ENCODE measurements at regions not wholly inside any gene's neighbourhood (a gene's known extent, or its start where the extent isn't known, plus 50 kb on each side); places are given as distances from the start of the nearest gene placed in this dataset.
"Not testable (repeated sequence)": the region's sequence is repeated elsewhere in the genome, so short reads cannot be mapped to it uniquely, and the experiment has no call there.

DNA sequence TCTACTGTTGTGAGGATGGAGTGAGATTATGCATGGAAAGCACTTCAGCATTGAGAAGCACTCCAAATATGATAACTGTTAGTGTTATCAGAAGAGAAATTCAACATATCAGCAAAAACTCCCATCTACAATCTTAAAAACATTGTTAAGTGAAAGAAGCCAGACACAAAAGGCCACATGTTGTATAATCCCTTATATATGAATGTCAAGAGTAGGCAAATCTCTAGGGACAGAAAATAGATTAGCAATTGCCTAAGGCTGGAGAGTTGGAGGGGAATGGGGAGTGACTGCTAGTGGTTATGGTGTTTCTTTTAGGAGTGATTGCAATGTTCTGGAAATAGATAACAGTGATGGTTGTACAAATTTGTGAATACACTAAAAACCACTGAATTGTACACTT lies 122.5 kb upstream of the LNX1 start:
- DNase-seq (ENCODE audit: low spot score): no peak

DNA sequence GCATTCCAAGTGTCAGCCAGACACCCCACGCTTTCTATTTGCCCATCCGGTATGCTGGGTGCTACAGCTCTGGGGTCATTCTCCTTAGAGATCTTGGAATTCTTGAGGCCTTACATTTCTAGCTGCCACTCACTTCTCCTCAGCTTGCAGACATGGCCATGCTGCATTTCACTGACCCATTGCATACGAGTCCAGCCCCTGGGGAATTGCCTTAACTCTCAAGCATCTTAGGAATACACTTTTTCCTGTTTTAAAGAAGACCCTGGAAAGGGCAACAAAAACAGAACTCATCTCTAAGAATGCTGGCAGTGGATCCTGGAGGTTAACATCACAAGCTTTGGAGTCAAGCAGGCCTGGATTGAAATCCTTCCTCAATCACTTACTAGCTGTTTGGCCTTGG lies 122.0 kb upstream of the LNX1 start:
- DNase-seq (ENCODE audit: low spot score): no peak

DNA sequence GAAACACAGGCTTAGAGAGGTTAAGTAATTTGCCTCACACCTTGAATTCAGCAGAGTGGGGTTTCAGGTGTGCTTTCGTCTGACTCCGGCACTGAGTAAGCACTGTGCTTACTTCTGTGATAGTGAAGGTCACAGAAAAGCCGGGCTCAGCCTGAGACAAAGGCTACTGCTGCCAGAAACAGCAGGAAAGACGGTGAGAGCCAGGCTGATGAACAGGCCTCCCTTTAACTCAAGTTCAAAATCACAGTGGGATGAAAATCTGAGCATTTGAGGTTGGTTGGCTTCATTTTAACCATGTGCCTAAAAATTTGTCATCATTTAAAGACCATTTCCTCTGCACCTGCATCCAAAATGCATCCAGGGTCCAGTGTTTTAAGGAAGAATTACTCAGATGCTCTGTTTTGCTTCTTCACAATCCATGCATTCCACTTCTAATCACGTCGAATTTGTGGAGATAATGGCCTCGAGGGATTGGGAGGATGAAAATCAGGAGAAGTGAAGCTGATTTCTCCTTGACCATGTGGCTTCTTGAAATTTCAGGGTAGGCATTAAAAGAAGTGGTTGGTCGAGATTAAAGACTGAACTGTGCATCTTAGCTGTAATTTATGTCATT lies 121.2 kb upstream of the LNX1 start:
- DNase-seq (ENCODE audit: low spot score): no peak

DNA sequence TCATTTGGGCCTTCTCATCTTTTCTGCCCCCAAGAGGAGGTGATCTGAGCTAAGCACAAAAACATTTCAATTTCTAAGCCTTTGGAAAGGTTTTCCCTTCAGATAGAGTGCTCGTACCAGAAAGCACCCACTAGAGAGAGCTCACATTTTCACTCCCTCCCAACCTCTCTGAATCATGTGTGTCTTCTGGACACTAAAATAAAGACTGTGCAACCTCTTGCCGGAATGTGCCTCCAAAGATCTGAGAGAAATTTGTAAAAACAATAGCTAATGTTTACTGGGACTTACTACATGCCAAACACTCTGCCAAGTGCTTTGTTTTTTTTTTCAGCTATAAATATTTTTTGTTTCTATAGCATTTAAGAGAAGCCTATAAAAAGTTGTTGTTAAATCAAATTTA lies 120.6 kb upstream of the LNX1 start:
- DNase-seq (ENCODE audit: low spot score): no peak

DNA sequence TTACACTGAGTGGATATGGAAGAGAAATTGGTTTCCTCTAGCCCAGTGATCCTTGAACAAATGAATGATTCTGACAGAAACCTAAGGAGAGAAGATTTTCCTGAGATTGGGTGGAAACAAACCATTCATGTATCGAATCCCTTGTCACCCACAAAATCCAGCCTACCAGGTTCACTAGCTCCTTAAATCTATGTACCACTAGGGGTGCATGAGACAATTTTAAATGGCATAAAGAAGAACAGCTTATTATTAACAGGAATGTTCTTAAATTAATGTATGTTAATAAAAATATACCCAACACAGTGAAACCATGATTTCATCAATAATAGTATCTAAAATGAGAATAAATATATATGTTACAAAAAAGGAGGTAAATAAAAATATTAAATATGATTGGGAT lies 118.4 kb upstream of the LNX1 start:
- no peak for DNase-seq (ENCODE audit: low spot score)

DNA sequence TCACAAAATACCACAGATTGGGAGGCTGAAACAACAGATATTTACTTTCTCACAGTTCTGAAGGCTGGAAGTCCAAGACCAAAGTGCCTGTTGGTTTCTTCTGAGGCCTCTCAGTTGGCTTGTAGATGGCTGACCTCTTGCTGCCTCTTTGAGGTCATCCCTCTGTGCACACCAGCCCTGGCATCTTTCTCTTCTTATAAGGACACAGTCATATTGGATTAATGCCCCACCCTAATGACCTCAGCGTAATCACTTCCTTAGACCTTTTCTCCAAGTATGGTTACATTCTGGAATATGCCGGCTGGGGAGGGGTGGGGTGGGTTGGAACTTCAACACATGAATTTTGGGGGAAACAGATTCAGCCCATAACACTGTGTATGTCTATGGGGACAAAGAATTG lies 116.2 kb upstream of the LNX1 start:
- DNase-seq (ENCODE audit: low spot score): no peak

DNA sequence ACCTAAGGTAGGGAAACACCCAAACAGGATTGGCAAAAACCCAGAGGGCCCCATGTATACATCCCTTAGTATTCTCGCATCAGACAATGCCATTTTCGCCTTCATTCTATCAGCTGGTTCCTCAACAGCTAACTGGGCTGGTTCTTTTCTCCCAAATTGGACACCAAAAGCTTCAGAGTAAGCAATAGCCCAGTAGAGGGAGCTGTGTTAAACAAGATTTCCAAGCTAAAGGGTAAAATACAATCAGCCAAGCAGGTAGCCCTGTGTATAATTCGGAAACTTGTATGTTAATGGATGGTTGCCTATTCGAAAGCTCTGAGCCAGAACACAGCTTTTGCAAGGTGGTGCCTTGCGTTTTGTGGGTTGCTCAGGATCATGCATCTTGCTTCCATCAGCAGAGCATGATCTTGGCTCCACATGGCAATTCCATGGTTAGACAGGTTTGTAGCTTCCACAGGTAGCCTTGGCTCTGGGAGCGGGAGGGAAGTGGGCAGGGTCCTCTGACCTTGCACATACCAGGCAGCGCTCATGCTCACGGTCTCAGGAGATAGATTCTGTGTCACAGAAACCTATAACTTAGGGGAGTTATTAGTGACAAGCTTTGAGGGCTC lies 115.2 kb upstream of the LNX1 start:
- peak; percentile 42 for DNase-seq (ENCODE audit: low spot score)

DNA sequence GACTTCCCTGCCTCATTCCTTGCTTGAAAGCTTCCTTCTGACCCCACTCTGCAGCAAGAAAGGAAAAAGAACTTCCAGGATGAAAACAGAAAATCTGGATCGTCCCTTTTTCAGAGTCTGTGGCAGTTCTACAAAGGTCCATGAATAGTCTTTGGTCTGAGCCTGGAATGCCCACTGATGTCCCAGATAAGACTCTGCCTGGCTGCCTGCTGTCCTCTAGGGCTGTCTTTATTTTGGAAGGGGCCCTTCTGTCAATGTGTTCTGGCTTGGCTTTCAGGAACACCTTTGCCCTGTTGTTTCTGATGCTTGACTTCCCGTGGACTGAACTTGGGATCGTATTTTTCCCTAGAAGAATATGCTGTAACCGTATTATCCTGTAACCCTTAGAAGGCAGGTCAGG lies 114.7 kb upstream of the LNX1 start:
- DNase-seq (ENCODE audit: low spot score): no peak

DNA sequence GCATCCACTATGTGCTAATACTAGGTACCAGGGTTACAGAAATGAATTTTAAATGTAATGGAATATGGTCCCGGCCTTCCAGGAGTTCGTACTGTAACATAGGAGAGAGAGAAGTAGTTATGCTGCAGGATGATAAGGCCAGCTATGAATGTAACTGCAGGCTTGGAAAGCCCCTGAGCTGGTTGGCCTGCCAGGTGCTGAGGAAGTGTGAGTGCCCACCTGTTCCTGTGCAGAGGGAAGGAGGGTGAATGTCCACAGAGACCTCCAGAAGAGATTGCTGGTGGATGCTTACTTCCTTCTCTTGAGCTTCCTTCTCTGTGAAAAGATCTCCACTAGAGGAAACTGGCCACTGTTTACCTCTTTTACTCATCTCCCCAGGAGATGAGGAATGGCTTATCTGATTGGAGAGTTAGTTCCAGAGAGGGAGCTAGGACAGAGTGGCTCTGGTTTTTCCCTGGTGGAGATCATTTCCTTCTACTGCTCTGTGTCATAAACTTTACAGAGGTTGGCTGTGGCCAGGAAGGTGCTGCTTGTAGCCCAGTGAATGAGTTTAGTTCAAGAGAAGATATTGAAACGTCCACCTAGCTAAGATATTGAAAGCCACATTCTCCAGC lies 114.0 kb upstream of the LNX1 start:
- no peak for DNase-seq (ENCODE audit: low spot score)

DNA sequence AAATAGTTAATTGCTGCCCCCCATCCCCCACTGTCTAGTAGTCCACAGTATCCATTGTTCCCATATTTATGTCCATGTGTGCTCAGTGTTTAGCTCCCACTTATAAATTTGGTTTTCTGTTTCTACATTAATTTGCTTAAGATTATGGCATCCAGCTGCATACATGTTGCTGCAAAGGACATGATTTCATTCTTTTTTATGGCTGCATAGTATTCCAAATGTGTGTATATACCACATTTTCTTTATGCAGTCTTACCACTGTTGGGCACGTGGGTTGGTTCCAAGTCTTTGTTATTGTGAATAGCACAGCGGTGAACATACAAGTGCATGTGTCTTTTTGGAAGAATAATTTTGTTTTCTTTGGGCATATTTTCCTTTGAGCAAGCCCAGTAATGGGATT lies 113.0 kb upstream of the LNX1 start:
- DNase-seq (ENCODE audit: low spot score): no peak

DNA sequence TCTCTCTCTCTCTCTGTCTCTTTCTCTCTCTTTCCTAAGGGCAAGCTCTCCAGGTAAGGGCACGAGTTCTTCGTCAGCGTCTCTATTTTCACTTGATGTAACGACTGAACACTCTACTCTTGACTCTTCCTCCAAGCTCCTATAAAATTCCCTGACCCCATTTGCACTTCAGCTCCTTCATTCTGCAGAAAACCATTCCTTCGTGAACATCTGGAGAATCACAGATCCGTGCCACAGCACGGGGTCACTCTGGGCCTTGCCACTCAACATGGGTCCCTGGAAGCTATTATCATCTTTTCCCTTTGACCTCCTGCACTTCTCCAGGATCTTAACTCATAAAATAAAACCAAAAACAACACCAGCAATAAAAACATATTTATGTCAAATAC lies 112.0 kb upstream of the LNX1 start:
- DNase-seq (ENCODE audit: low spot score): no peak

DNA sequence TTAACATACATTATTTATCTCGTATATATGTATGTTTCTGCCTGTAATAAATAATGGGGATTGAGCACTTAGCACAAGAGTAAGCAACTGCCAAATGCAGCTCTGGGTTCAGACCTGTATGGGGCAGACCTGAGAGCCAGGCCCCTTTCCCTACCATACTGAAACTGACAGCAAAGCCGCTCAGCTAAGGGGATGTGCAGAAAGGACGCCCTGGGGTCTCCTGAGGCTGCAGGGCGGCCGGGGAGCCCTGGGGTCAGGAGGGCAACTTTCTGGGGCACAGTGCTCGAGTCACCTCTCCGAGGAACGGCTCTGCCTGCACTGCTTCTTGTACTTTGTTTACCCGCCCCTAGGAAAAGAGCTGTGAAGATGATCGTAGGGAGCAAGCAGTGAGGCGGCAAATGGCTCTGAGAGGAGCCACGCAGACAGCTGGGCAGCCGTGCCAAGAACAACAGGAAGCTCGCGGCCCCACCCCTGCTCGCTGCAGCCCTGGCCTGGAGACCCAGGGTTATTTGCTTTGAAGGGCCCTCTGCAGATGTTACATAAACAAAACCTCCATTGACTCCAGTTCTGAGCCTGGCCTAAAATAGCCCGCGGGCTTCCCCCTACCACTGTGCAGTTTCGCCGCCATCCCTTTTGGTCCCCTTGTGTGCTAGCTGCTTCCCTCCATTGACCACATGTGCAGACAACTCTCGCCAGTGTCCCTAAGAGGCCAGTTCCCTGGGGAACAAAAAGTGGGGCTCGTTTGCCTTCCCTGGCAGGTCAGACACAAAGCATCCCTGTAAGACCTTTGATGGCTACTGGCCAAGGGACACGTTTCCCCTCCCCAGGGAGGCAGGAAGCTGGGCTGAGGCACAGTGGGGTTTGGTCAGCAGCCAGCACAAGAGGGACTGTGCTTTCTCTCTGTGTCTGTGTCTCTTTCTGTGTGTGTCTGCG lies 111.3 kb upstream of the LNX1 start:
- DNase-seq (ENCODE audit: low spot score): peak; percentile 63

DNA sequence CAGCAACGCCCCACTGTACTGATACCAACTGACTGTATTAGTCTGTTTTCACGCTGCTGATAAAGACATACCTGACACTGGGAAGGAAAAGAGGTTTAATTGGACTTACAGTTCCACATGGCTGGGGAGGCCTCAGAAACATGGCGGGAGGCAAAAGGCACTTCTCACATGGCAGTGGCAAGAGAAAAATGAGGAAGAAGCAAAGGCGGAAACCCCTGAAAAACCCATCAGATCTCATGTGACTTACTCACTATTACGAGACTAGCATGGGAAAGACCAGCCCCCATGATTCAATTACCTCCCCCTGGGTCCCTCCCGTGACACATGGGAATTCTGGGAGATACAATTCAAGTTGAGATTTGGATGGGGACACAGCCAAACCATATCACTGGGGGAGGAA lies 110.0 kb upstream of the LNX1 start:
- DNase-seq (ENCODE audit: low spot score): not testable (repeated sequence)

DNA sequence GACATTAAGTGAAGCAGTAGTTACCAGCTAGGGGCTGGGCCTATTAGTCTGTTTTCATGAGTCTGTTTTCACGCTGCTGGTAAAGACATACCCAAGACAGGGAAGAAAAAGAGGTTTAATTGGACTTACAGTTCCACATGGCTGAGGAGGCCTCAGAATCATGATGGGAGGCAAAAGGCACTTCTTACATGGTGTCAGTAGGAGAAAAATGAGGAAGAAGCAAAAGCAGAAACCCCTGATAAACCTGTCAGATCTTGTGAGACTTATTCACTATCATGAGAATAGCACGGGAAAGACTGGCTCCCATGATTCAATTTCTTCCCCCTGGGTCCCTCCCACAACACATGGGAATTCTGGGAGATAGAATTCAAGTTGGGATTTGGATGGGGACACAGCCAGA lies 108.0 kb upstream of the LNX1 start:
- not testable (repeated sequence) for DNase-seq (ENCODE audit: low spot score)

DNA sequence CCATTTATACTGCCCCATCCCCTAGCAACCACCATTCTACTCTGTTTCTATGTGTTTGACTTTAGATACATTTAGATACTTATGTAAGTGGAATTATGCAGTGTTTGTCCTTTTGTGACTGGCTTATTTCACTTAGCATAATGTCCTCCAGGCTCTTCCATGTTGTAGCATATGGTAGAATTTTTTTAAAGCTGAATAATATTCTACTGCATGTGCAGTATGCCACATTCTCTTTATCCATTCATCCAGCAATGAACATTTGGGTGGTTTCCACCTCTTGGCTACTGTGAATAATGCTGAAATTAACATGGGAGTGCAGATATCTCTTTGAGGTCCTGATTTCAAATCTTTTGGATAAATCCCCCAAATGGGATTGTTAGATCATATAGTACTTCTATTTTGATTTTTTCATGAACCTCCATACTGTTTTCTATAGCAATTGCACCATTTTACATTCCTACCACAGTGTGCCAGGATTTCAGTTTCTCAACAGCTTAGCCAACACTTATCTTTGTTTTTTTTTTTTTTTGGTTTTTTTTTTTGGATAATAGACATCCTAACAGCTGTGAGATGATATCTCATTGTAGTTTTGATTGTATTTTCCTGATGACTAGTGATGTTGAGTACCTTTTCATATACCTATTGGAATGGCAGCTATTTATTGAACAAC lies 105.9 kb upstream of the LNX1 start:
- DNase-seq (ENCODE audit: low spot score): no peak

DNA sequence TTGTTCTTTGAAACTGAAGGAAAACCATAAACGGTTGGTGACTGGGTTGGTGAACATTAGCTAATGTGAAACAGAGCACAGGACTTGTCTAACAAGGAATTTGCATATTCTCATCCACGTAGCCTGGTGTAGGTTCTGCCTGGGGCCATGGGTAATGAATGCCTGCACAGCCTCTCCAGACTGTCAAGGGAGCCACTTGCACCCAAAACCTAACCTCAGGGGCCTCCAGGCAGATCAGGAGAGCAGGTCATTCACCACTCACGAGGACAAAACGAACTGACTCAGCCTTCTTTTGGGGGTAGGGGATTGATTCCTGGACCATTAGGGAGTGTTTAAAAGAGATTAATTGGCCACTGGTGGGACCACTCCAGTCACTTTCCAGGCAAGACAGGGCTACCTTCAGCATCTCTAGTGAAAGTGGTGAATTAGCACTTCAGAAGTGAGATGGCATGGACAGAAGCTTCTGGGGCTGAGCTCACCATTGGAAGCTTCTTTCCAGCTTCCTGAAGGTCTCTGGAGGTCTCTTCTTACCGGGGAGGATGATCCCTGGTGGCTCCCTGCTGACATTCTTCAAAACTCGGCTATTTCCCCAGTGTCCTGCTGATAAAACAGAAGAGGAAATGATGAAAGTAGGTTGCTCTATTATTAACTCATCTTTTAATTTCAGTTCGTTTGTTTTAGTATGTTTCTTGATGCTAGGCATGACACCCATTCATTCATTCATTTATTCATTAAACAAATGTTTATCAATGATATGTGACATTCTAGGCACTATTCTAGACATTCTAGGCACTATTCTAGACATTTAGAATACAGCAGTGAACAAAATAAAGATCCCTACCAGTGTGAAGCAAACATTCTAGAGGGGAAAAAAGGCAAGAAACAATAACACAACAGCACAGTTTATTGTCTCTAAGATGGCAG lies 104.5 kb upstream of the LNX1 start:
- DNase-seq (ENCODE audit: low spot score): no peak

DNA sequence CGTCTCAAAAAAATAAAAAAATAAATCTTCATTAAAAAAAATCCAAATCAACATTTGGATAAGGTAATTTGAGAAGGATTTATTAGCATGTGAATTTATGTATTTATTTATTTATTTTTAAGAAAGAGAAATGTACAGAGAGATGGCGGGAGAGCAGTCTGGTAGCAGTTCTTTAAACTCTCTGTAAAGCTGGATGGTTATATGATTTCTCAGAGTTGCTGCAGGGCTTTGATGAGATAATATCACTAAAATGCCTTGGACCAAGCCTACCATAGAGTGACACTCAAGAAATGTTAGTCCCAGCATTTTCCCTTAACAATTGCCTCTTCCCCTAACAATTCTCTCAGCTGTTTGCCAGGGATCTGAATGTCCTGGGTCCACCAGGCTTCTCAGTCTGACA lies 103.4 kb upstream of the LNX1 start:
- DNase-seq (ENCODE audit: low spot score): no peak

DNA sequence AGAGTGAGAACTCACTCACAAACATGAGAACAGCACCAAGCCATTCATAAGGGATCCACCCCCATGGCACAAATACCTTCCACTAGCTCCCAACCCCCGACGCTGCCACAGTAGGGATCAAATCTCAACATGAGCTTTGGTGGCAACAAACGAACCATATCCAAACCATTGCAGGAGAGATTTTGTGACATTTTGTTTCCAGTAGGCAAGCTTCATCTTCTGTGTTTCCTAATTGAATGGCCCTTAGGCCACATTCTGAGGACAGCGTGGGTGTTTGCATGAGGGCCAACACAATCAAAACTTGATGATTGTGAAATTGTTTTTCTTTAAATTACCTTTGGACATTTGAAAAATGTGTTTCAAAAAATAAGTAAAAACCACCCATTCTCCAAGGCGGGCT lies 102.6 kb upstream of the LNX1 start:
- DNase-seq (ENCODE audit: low spot score): no peak

DNA sequence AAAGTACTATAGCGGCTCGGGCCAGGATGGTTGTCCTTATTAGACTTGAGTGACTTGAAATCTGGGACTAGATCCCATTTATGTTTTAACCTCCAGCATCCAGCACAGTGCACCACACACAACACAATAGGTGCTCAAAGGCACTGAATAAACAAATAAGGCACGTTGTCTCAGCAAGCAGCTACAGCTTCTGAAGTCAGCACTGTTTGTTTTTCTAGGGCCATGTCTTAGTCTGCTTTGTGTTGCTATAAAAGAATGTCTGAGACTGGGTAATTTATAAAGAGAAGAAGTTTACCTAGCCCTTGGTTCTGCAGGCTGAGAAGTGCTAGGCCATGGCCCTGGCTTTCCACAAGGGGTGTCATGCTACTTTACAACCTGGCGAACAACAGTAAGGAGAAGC lies 102.1 kb upstream of the LNX1 start:
- no peak for DNase-seq (ENCODE audit: low spot score)

DNA sequence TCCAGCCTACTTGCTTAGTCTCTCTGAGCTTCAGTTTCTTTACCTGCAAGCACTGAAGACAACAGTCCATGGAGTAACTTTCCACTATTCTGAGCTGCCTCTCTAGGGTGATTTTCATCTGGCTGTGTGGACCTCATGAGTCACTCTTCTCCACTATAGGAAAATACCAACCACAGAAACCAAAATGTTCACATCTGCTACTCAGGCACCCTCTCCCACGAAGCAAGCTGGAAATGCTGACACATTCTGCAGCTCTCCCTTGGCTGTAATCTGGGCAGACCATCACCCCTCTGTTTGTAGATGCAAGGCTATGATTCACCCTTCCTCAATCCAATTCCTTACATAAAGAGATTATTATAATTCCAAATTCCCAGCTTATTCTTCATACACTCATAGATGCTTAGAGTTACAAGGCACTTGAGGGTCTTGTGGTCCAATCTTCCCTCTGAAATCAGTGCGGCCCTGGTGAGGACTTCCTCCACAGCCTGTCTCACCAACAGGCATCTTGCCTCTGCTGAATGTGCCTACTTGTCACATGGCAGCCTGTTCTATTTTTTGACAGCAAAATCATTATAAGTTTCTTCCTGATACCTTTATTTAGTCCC lies 97.0 kb upstream of the LNX1 start:
- DNase-seq (ENCODE audit: low spot score): peak; percentile 55

DNA sequence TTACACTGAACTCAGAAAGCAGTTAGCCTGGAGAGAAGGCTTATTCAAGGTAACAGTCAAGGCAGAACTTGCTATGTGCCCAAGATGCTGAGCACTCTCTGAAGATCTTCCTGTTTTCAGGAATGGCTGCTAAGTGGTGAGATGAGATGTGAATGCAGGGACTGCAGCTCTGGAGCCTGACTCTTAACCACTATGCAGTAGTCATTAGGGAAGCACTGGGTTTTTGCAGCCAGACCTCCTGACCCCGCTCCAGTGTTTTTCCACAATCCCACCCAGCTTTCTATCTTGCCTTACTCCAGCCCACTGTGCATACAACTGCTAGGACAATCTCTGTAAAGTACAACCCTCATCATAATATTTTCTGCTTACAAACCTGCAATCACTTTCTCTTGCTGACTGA lies 95.2 kb upstream of the LNX1 start:
- no peak for DNase-seq (ENCODE audit: low spot score)

Data from SW480 (cell line).